GM12878 (cell line): ENCODE measurements at regions not wholly inside any gene's neighbourhood (a gene's known extent, or its start where the extent isn't known, plus 50 kb on each side); places are given as distances from the start of the nearest gene placed in this dataset.

Experiments
- ATAC-seq: fragments of 200-7000 bp; cut with Tn5 transposase; 3 replicates; pipeline ENCODE4 v1.9.1; 2020; ENCODE audit warnings: mild to moderate bottlenecking, moderate library complexity
- BruUV-seq: library from RNA; stranded (reverse); fragments of 400-500 nt; replicated peaks from 2 replicates; lab custom pipeline; 2021; lab: Mats Ljungman, UMichigan
- CTCF ChIA-PET: fragments of 300-600 bp; sonication (Branson Sonifier 250); formaldehyde crosslinking; extraction: SDS; loops from one replicate; lab custom pipeline; 2021; ENCODE audit warnings: inconsistent platforms; lab: Yijun Ruan, JAX
- POLR2A ChIA-PET: fragments of 350-600 bp; formaldehyde crosslinking; extraction: SDS; loops from one replicate; lab custom pipeline; 2021; ENCODE audit warnings: inconsistent platforms; lab: Charles Lee
- RAD21 ChIA-PET: fragments of 300-600 bp; sonication (Branson Sonifier 250); formaldehyde crosslinking; loops from one replicate; lab custom pipeline; 2023; ENCODE audit warnings: antibody characterized with exemption; ENCODE audit not compliant: unreplicated experiment; lab: Charles Lee
- SMC1A ChIA-PET: fragments of 300-600 bp; sonication (Branson Sonifier 250); formaldehyde crosslinking; loops from one replicate; lab custom pipeline; 2023; ENCODE audit not compliant: unreplicated experiment, uncharacterized antibody; lab: Charles Lee
- DNase-seq: peaks from one replicate; pipeline ENCODE4 v3.0.0-alpha.2; 2011; ENCODE audit warnings: low read depth, low spot score
- FAIRE-seq: peaks from 3 replicates; lab custom pipeline; 2011; peaks lifted over from hg19 to GRCh38; lab: Jason Lieb, UNC
- H2AFZ ChIP-seq: 2 replicates; pipeline ENCODE4 v1.6.0; 2011; ENCODE audit warnings: low read depth, low read length, control low read depth; ENCODE audit not compliant: control insufficient read depth
- H3K27ac ChIP-seq: 2 replicates; pipeline ENCODE4 v1.5.1; 2011; ENCODE audit warnings: control low read depth; ENCODE audit not compliant: control insufficient read depth, insufficient read depth
- H3K27me3 ChIP-seq, 2 experiments: replicated peaks in 1 of 2; 2 replicates each; pipeline versions ENCODE4 v1.6.0 to v1.6.1; 2011; ENCODE audit warnings: low read length in 1 of 2; ENCODE audit not compliant: control insufficient read depth in 2 of 2, insufficient read depth in 2 of 2
- H3K36me3 ChIP-seq, 2 experiments: 2 replicates each; pipeline ENCODE4 v1.5.1; 2011; ENCODE audit warnings: low read length in 1 of 2; ENCODE audit not compliant: control insufficient read depth in 2 of 2, insufficient read depth in 2 of 2
- H3K4me1 ChIP-seq: 2 replicates; pipeline ENCODE4 v1.6.1; 2011; ENCODE audit warnings: mild to moderate bottlenecking, low read length, moderate library complexity, mixed read lengths; ENCODE audit not compliant: control insufficient read depth, insufficient read depth
- H3K4me2 ChIP-seq: 2 replicates; pipeline ENCODE4 v1.6.0; 2011; ENCODE audit warnings: control low read depth; ENCODE audit not compliant: control insufficient read depth, insufficient read depth
- H3K4me3 ChIP-seq: fragments of 200-600 bp; sonication (generic); 2 replicates; pipeline ENCODE4 v1.5.1; 2016
- H3K79me2 ChIP-seq: 2 replicates; pipeline ENCODE4 v1.6.0; 2011; ENCODE audit warnings: low read length; ENCODE audit not compliant: control insufficient read depth, insufficient read depth
- H3K9ac ChIP-seq: 2 replicates; pipeline ENCODE4 v1.8.0; 2011; ENCODE audit warnings: low read length, control low read depth, mixed read lengths; ENCODE audit not compliant: control insufficient read depth, insufficient read depth
- H3K9me3 ChIP-seq: replicated peaks from 3 replicates; pipeline ENCODE4 v1.5.1; 2011; ENCODE audit warnings: mild to moderate bottlenecking, low read length; ENCODE audit not compliant: control insufficient read depth, insufficient read depth
- H4K20me1 ChIP-seq: 2 replicates; pipeline ENCODE4 v1.6.0; 2011; ENCODE audit not compliant: control insufficient read depth, insufficient read depth
- CHD1 ChIP-seq: IDR thresholded peaks from 2 replicates; pipeline ENCODE4 v1.6.1; 2012; ENCODE audit warnings: low read depth, low read length, improper control_type of control experiment
- CHD4 ChIP-seq: fragments of 200-600 bp; sonication (generic); IDR thresholded peaks from 2 replicates; pipeline ENCODE4 v1.6.1; 2016; ENCODE audit warnings: mild to moderate bottlenecking
- MTA3 ChIP-seq: IDR thresholded peaks from 2 replicates; pipeline ENCODE4 v1.6.1; 2012; ENCODE audit warnings: low read length, inconsistent platforms, borderline replicate concordance
- MXI1 ChIP-seq: fragments of 150-350 bp; IDR thresholded peaks from 2 replicates; pipeline ENCODE4 v1.6.1; 2011; ENCODE audit warnings: low read depth, mild to moderate bottlenecking, inconsistent platforms, low read length, improper control_type of control experiment
- NRF1 ChIP-seq: conservative IDR thresholded peaks from 2 replicates; pipeline ENCODE4 v1.6.1; 2011; ENCODE audit warnings: mild to moderate bottlenecking, low read depth, low read length, improper control_type of control experiment
- POLR2AphosphoS5 ChIP-seq: IDR thresholded peaks from 2 replicates; pipeline ENCODE4 v1.6.1; 2011; ENCODE audit warnings: mild to moderate bottlenecking, low read length, inconsistent platforms
- RB1 ChIP-seq: fragments of 450-650 bp; formaldehyde crosslinking; IDR thresholded peaks from 2 replicates; pipeline ENCODE4 v1.6.1; 2017; ENCODE audit warnings: mild to moderate bottlenecking, borderline replicate concordance
- SKIL ChIP-seq: fragments of 450-650 bp; IDR thresholded peaks from 2 replicates; pipeline ENCODE4 v1.6.1; 2017; ENCODE audit warnings: mild to moderate bottlenecking, low read depth, inconsistent platforms; ENCODE audit not compliant: poor library complexity, severe bottlenecking
- SREBF1 ChIP-seq: IDR thresholded peaks from 2 replicates; pipeline ENCODE4 v1.6.1; 2012; ENCODE audit warnings: mild to moderate bottlenecking, low read length
- STAT3 ChIP-seq: IDR thresholded peaks from 2 replicates; pipeline ENCODE4 v1.6.1; 2011; ENCODE audit warnings: low read depth, low read length, improper control_type of control experiment
- YBX1 ChIP-seq: fragments of 450-650 bp; IDR thresholded peaks from 2 replicates; pipeline ENCODE4 v1.6.1; 2016; ENCODE audit warnings: antibody characterized with exemption
- ZNF24 ChIP-seq: fragments of 450-650 bp; IDR thresholded peaks from 2 replicates; pipeline ENCODE4 v1.6.1; 2017; ENCODE audit warnings: antibody characterized with exemption, mild to moderate bottlenecking
- WGBS: methylation state at CpG from one replicate; pipeline ENCODE4 v1.1.6; 2016; ENCODE audit warnings: low lambda C conversion rate; ENCODE audit not compliant: insufficient replicate concordance, insufficient coverage; ENCODE audit errors: missing lambda C conversion rate; 5-methylcytosine and 5-hydroxymethylcytosine counted together
- in situ Hi-C: fragments of 300-500 bp; cut with MboI; formaldehyde crosslinking; loops from 9 replicates; pipeline ENCODE4 v1.14.3; 2018; ENCODE audit warnings: mixed read lengths
- intact Hi-C: fragments of 100-400 bp; cut with micrococcal nuclease; formaldehyde crosslinking; loops from one replicate; pipeline ENCODE4 v1.14.2; 2022; ENCODE audit not compliant: unreplicated experiment

- Histone ChIP-seq H3K27me3 (no peaks in the 10 kb centered on the region), H3K4me3 (no peak overlapping the region), H3K27ac (no peak overlapping the region), H3K36me3 (no peaks in the 10 kb centered on the region), H2AFZ (no peak overlapping the region), H3K9me3 (no peaks in the 10 kb centered on the region), H3K79me2 (no peaks in the 10 kb centered on the region), H4K20me1 (no peaks in the 10 kb centered on the region), H3K9ac (no peak overlapping the region), H3K4me1 (no peaks in the 10 kb centered on the region), H3K4me2 (no peak overlapping the region)
- ATAC-seq, result no peak
- FAIRE-seq, result no peak
- TF ChIP-seq ZNF24, result no peak
- no peak for TF ChIP-seq CHD1
- TF ChIP-seq SREBF1, result no peak
- TF ChIP-seq SKIL, result no peak
- no peak for TF ChIP-seq STAT3
- no peak for TF ChIP-seq RB1
- no peak for TF ChIP-seq POLR2AphosphoS5
- no peak for TF ChIP-seq YBX1
- TF ChIP-seq CHD4, result no peak
- no peak for TF ChIP-seq MXI1
- no peak for TF ChIP-seq MTA3
- no peak for TF ChIP-seq NRF1
- WGBS, result 80% methylated on average over 3 of the region's 3 CpGs
- SMC1A ChIA-PET, result interaction anchor here (0.6 kb wide), 1 partner anchor 18 kb away, joined by 3 read pairs; no protein-coding TSS in a partner anchor
- BruUV-seq, result no TSS peak
- in situ Hi-C loops (no loop called here), intact Hi-C loops (no loop called here)
- POLR2A ChIA-PET, result no interaction called here
- DNase-seq, result no peak
- CTCF ChIA-PET, result no interaction called here
- RAD21 ChIA-PET, result no interaction called here
Measured at GRCh38 chr11:121950160-121950559, 165.9 kb downstream of the BLID start.
